ENCODE measurements at regions not wholly inside any gene's neighbourhood (a gene's known extent, or its start where the extent isn't known, plus 50 kb on each side); places are given as distances from the start of the nearest gene placed in this dataset.

DNA sequence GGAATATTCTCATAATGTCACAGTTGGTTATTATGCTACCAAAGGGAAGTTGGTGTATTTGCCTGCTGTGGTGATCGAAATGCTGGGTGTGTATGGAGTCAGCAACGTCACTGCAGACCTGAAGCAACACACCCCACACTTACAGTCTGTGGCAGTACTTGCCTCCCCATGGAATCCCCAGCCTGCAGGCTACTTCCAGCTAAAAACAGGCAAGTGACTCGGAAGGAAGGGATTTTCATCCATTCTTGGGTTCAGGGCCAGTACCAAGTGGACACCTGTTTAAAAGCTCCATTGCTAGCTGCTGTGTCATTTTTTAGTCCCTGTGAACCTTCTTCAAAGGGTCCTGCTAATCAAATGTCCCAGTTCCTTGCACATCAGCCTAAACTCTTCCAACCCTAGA, 149.6 kb downstream of the C11orf91 start:
- no peaks in the 10 kb centered on the region for H3K27me3 Mint-ChIP-seq (ENCODE audit: unreplicated experiment)
- no peak for DNase-seq
- BruUV-seq (replicated peaks) = no TSS peak
- TF ChIP-seq, protein P1, sequence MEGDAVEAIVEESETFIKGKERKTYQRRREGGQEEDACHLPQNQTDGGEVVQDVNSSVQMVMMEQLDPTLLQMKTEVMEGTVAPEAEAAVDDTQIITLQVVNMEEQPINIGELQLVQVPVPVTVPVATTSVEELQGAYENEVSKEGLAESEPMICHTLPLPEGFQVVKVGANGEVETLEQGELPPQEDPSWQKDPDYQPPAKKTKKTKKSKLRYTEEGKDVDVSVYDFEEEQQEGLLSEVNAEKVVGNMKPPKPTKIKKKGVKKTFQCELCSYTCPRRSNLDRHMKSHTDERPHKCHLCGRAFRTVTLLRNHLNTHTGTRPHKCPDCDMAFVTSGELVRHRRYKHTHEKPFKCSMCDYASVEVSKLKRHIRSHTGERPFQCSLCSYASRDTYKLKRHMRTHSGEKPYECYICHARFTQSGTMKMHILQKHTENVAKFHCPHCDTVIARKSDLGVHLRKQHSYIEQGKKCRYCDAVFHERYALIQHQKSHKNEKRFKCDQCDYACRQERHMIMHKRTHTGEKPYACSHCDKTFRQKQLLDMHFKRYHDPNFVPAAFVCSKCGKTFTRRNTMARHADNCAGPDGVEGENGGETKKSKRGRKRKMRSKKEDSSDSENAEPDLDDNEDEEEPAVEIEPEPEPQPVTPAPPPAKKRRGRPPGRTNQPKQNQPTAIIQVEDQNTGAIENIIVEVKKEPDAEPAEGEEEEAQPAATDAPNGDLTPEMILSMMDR (IDR thresholded peaks at IDR 0.05; ENCODE audit: unreplicated experiment) = no peak
- H3K4me1 Mint-ChIP-seq (ENCODE audit: low read depth, unreplicated experiment) = no peaks in the 10 kb centered on the region
- H3K36me3 Mint-ChIP-seq (ENCODE audit: insufficient read depth, unreplicated experiment) = no peaks in the 10 kb centered on the region
- H3K4me3 Mint-ChIP-seq (ENCODE audit: low read depth, unreplicated experiment) = no peak overlapping the region
- H3K9me3 Mint-ChIP-seq (ENCODE audit: low read depth, unreplicated experiment) = no peaks in the 10 kb centered on the region
- CTCF ChIA-PET = interaction anchor here (0.7 kb wide), 1 partner anchor 393 kb away, joined by 3 read pairs; no protein-coding TSS in a partner anchor
- intact Hi-C loops (cut with micrococcal nuclease; ENCODE audit: unreplicated experiment) = no loop called here
- no peak overlapping the region for H3K27ac Mint-ChIP-seq (ENCODE audit: unreplicated experiment)

DNA sequence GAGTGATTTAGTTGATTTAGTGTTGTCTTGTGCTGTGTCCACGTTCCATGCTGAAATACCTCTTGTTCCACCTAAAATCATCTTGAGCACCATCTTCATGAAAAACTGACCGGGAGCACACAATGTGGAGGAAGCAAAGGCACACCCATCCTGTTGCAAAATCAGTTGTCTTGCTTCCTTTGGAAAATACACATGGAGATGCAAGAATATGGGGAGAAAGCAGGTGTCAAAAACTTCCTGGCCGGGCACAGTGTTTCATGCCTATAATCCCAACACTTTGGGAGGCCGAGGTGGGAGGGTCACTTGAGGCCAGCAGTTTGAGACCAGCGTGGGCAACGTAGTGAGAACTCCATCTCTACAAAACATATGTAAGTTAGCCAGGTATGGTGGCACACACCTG, 151.1 kb downstream of the C11orf91 start:
- intact Hi-C loops (cut with micrococcal nuclease; ENCODE audit: unreplicated experiment) = no loop called here
- TF ChIP-seq, protein P1 (IDR thresholded peaks at IDR 0.05; ENCODE audit: unreplicated experiment) = no peak
- no peaks in the 10 kb centered on the region for H3K9me3 Mint-ChIP-seq (ENCODE audit: low read depth, unreplicated experiment)
- H3K27me3 Mint-ChIP-seq (ENCODE audit: unreplicated experiment) = no peaks in the 10 kb centered on the region
- CTCF ChIA-PET = interaction anchor here (0.7 kb wide), 1 partner anchor 1783 kb away, joined by 3 read pairs; no protein-coding TSS in a partner anchor
- no peak for DNase-seq
- no peaks in the 10 kb centered on the region for H3K4me1 Mint-ChIP-seq (ENCODE audit: low read depth, unreplicated experiment)
- no TSS peak for BruUV-seq (replicated peaks)
- no peak overlapping the region for H3K4me3 Mint-ChIP-seq (ENCODE audit: low read depth, unreplicated experiment)
- H3K27ac Mint-ChIP-seq (ENCODE audit: unreplicated experiment) = no peak overlapping the region
- H3K36me3 Mint-ChIP-seq (ENCODE audit: insufficient read depth, unreplicated experiment) = no peaks in the 10 kb centered on the region

DNA sequence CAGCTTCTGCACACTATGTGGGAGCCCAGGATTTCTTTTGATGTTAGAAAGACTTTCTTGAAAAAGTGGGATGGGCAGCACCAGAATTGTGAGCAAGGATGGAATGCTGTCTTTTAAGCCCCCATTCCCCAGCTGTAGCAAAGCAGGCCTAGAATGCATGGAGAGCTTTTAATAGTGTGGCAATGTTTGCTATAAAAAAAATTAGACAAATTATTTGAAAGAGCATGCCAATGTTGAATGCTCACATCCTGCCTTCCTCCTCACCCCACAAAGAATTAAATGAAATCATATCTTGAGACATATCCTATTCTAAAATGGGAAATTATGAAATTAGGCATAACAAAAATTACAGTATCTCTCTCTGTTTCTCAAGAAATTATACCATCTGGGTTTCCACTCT, 154.7 kb downstream of the C11orf91 start:
- Mint-ChIP-seq H3K4me1 (ENCODE audit: low read depth, unreplicated experiment) (peaks cover 8% of the 10 kb centered on the region), H3K27ac (ENCODE audit: unreplicated experiment) (no peak overlapping the region), H3K27me3 (ENCODE audit: unreplicated experiment) (no peaks in the 10 kb centered on the region), H3K36me3 (ENCODE audit: insufficient read depth, unreplicated experiment) (peaks cover 5% of the 10 kb centered on the region), H3K9me3 (ENCODE audit: low read depth, unreplicated experiment) (no peaks in the 10 kb centered on the region), H3K4me3 (ENCODE audit: low read depth, unreplicated experiment) (no peak overlapping the region)
- no TSS peak for BruUV-seq (replicated peaks)
- no peak for DNase-seq
- intact Hi-C loops (cut with micrococcal nuclease; ENCODE audit: unreplicated experiment) = no loop called here
- CTCF ChIA-PET = no interaction called here
- TF ChIP-seq, protein P1 (IDR thresholded peaks at IDR 0.05; ENCODE audit: unreplicated experiment) = no peak

- no peaks in the 10 kb centered on the region for H3K9me3 Mint-ChIP-seq (ENCODE audit: low read depth, unreplicated experiment)
- BruUV-seq (replicated peaks) = no TSS peak
- no peak overlapping the region for H3K4me3 Mint-ChIP-seq (ENCODE audit: low read depth, unreplicated experiment)
- H3K27ac Mint-ChIP-seq (ENCODE audit: unreplicated experiment) = no peak overlapping the region
- no peak for DNase-seq
- no peaks in the 10 kb centered on the region for H3K27me3 Mint-ChIP-seq (ENCODE audit: unreplicated experiment)
- peaks cover 5% of the 10 kb centered on the region for H3K36me3 Mint-ChIP-seq (ENCODE audit: insufficient read depth, unreplicated experiment)
- intact Hi-C loops (cut with micrococcal nuclease; ENCODE audit: unreplicated experiment) = loop anchor here (5.0 kb wide), 2 partner anchors 143 to 283 kb away; no protein-coding TSS in a partner anchor
- TF ChIP-seq, protein P1 (IDR thresholded peaks at IDR 0.05; ENCODE audit: unreplicated experiment) = no peak
- CTCF ChIA-PET = interaction anchor here (1.2 kb wide), 1 partner anchor 198 kb away, joined by 3 read pairs; no protein-coding TSS in a partner anchor
- H3K4me1 Mint-ChIP-seq (ENCODE audit: low read depth, unreplicated experiment) = peaks cover 8% of the 10 kb centered on the region
Observed at GRCh38 chr11:33544593-33545373, 155.8 kb downstream of the C11orf91 start.

All from Calu3 (cell line).